Tibial nerve (tissue), 4 donors: ENCODE measurements at regions not wholly inside any gene's neighbourhood (a gene's known extent, or its start where the extent isn't known, plus 50 kb on each side); places are given as distances from the start of the nearest gene placed in this dataset.

Experiments used
- DNase-seq, 2 donors: peaks; one replicate each; pipeline ENCODE4 v3.0.0-alpha.2; 2019; ENCODE audit warnings: low spot score in 2 of 2
- H3K27ac ChIP-seq, 4 donors: fragments of 200-600 bp; sonication (generic) in 3 of 4; one replicate each; pipeline ENCODE4 v1.5.1; 2017 to 2019; ENCODE audit warnings: mild to moderate bottlenecking in 1 of 4
- H3K27me3 ChIP-seq, 2 donors: fragments of 200-600 bp; sonication (generic) in 1 of 2; one replicate each; pipeline versions ENCODE4 v1.5.1 to v1.6.0; 2017 to 2019
- H3K36me3 ChIP-seq, 3 donors: fragments of 200-600 bp; sonication (generic); one replicate each; pipeline ENCODE4 v1.5.1; 2018 to 2019
- H3K4me1 ChIP-seq, 4 donors: fragments of 200-600 bp; sonication (generic) in 3 of 4; one replicate each; pipeline ENCODE4 v1.5.1; 2017 to 2019
- H3K4me3 ChIP-seq, 4 donors: fragments of 200-600 bp; sonication (generic) in 3 of 4; one replicate each; pipeline ENCODE4 v1.5.1; 2017 to 2019; ENCODE audit warnings: mild to moderate bottlenecking in 1 of 4, moderate library complexity in 1 of 4
- H3K9me3 ChIP-seq, 4 donors: fragments of 200-600 bp; sonication (generic) in 3 of 4; one replicate each; pipeline ENCODE4 v1.5.1; 2017 to 2019
- CTCF ChIP-seq, 5 experiments: fragments of 200-600 bp in 3 of 5; fragments of 450-650 bp in 2 of 5; sonication (generic) in 3 of 5; IDR thresholded peaks; one replicate each; pipeline ENCODE4 v1.5.1; 2016 to 2019; ENCODE audit warnings: antibody characterized with exemption in 5 of 5, mild to moderate bottlenecking in 3 of 5, moderate library complexity in 2 of 5
- EP300 ChIP-seq, 2 donors: sonication (generic); formaldehyde crosslinking; IDR thresholded peaks; one replicate each; pipeline ENCODE4 v1.6.1; 2017; ENCODE audit warnings: antibody characterized with exemption in 2 of 2, mild to moderate bottlenecking in 1 of 2
- POLR2A ChIP-seq, 2 donors: fragments of 450-650 bp; IDR thresholded peaks; one replicate each; pipeline ENCODE4 v1.6.1; 2017; ENCODE audit warnings: antibody characterized with exemption in 2 of 2, mild to moderate bottlenecking in 2 of 2, moderate library complexity in 2 of 2
- WGBS, 2 donors: methylation state at CpG; one replicate each; pipeline ENCODE4 v1.1.5; 2018; 5-methylcytosine and 5-hydroxymethylcytosine counted together

- Histone ChIP-seq H3K4me1 (no peaks in the 10 kb centered on the region), H3K27me3 (no peaks in the 10 kb centered on the region), H3K36me3 (no peaks in the 10 kb centered on the region), H3K9me3 (no peaks in the 10 kb centered on the region), H3K27ac (no peak overlapping the region), H3K4me3 (no peak overlapping the region)
- TF ChIP-seq EP300 (IDR thresholded peaks at IDR 0.05) (no peak), POLR2A (IDR thresholded peaks at IDR 0.05) (no peak), CTCF (IDR thresholded peaks at IDR 0.05) (no peak)
- no peak for DNase-seq
These were observed 1034.7 kb upstream of the RAG2 start for GRCh38 chr11:37632748-37633147.

- DNase-seq = no peak
- no peak for TF ChIP-seq EP300 (IDR thresholded peaks at IDR 0.05)
- TF ChIP-seq POLR2A (IDR thresholded peaks at IDR 0.05) = no peak
- no peak for TF ChIP-seq CTCF (IDR thresholded peaks at IDR 0.05)
- no peak overlapping the region for H3K27ac ChIP-seq
- 86% methylated on average over 1 of the region's 1 CpG for WGBS, 2 donors
- no peaks in the 10 kb centered on the region for H3K27me3 ChIP-seq
- no peaks in the 10 kb centered on the region for H3K9me3 ChIP-seq
- H3K36me3 ChIP-seq = no peaks in the 10 kb centered on the region
- no peak overlapping the region for H3K4me3 ChIP-seq
- H3K4me1 ChIP-seq = no peaks in the 10 kb centered on the region
These were observed 1032.8 kb upstream of the RAG2 start for GRCh38 chr11:37630866-37631265.

- WGBS, 2 donors = 80% methylated on average over 3 of the region's 3 CpGs
- TF ChIP-seq CTCF (IDR thresholded peaks at IDR 0.05) (no peak), EP300 (IDR thresholded peaks at IDR 0.05) (no peak), POLR2A (IDR thresholded peaks at IDR 0.05) (no peak)
- Histone ChIP-seq H3K4me1 (no peaks in the 10 kb centered on the region), H3K27ac (no peak overlapping the region), H3K4me3 (no peak overlapping the region), H3K27me3 (no peaks in the 10 kb centered on the region), H3K36me3 (no peaks in the 10 kb centered on the region), H3K9me3 (no peaks in the 10 kb centered on the region)
- no peak for DNase-seq
These were observed 1025.7 kb upstream of the RAG2 start for GRCh38 chr11:37623778-37624177.

GRCh38 chr11:37621662-37622061, 1023.6 kb upstream of the RAG2 start:
- H3K27ac ChIP-seq = no peak overlapping the region
- H3K4me3 ChIP-seq = no peak overlapping the region
- no peak for DNase-seq
- H3K9me3 ChIP-seq = no peaks in the 10 kb centered on the region
- no peak for TF ChIP-seq EP300 (IDR thresholded peaks at IDR 0.05)
- TF ChIP-seq POLR2A (IDR thresholded peaks at IDR 0.05) = no peak
- no peak for TF ChIP-seq CTCF (IDR thresholded peaks at IDR 0.05)
- no peaks in the 10 kb centered on the region for H3K27me3 ChIP-seq
- H3K36me3 ChIP-seq = no peaks in the 10 kb centered on the region
- H3K4me1 ChIP-seq = no peaks in the 10 kb centered on the region
- WGBS, 2 donors = 63 to 71% methylated on average over 1 of the region's 1 CpG

- Histone ChIP-seq H3K9me3 (no peaks in the 10 kb centered on the region), H3K36me3 (no peaks in the 10 kb centered on the region), H3K27ac (no peak overlapping the region), H3K4me3 (no peak overlapping the region), H3K4me1 (no peaks in the 10 kb centered on the region), H3K27me3 (no peaks in the 10 kb centered on the region)
- whole genome bisulfite sequencing, 2 donors = 100% methylated on average over 1 of the region's 1 CpG
- DNase-seq = no peak
- TF ChIP-seq EP300 (IDR thresholded peaks at IDR 0.05) = no peak
- no peak for TF ChIP-seq CTCF (IDR thresholded peaks at IDR 0.05)
- TF ChIP-seq POLR2A (IDR thresholded peaks at IDR 0.05) = no peak
These were observed 1018.3 kb upstream of the RAG2 start for GRCh38 chr11:37616291-37616690.
